Prostate gland (tissue), 2 donors: ENCODE measurements at regions not wholly inside any gene's neighbourhood (a gene's known extent, or its start where the extent isn't known, plus 50 kb on each side); places are given as distances from the start of the nearest gene placed in this dataset.

Experiments used
- CTCF ChIP-seq, 4 experiments: fragments of 200-600 bp in 2 of 4; fragments of 450-650 bp in 2 of 4; sonication (generic) in 2 of 4; IDR thresholded peaks; 1 replicate in 3 of 4; 2 replicates in 1 of 4; pipeline ENCODE4 v1.5.1; 2016 to 2019; ENCODE audit warnings: antibody characterized with exemption in 4 of 4, mild to moderate bottlenecking in 2 of 4, moderate library complexity in 2 of 4
- POLR2AphosphoS5 ChIP-seq: sonication (generic); formaldehyde crosslinking; IDR thresholded peaks from one replicate; pipeline ENCODE4 v1.6.1; 2017; ENCODE audit warnings: antibody characterized with exemption

DNA sequence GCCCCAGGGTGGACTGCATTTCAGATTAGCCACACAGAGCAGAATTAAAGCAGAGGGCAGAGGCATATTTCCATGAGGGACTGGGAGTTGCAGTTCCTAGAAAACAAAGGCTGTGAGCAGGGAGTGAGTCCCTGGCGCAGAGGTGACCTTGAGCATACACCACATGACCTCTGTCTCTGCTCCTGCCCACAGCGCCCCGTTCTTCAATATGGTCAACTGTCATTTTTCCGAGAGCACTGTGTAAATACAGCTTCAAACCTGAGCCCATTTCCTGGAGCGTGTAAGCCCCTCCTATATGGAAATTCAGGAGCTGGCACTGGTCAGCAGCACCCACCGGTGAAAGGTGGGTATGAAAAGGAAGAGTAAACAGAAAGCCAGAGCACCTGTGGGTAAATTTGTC, 192.2 kb upstream of the PELI2 start:
- TF ChIP-seq CTCF (IDR thresholded peaks at IDR 0.05): no peak
- no peak for TF ChIP-seq POLR2AphosphoS5
